ENCODE measurements at regions not wholly inside any gene's neighbourhood (a gene's known extent, or its start where the extent isn't known, plus 50 kb on each side); places are given as distances from the start of the nearest gene placed in this dataset.

DNA sequence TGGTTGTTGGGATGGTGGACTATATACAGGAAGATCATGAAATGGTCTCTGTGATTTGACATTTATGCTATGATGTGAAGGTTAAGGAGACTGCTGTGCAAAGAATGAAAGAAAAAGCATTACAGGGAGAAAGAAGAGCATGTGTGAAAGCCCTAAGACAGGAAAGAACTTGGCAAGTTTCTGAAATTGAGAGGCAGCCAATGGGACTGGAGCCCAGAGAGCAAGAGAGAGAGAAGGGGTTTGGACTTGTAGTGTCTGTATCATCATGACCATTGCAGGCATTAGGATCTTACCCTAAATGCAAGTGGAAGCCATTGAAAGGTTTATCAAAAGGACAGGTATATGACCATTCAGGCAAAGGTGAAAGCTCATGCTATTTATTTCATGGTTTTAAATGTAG, 147.1 kb downstream of the NAA11 start:
- TF ChIP-seq POLR2A (IDR thresholded peaks at IDR 0.05; ENCODE audit: low read depth, low read length): no peak
- no peak for TF ChIP-seq POLR2AphosphoS5 (IDR thresholded peaks at IDR 0.05; ENCODE audit: low read depth, low read length)
- no peak for TF ChIP-seq TAF1 (IDR thresholded peaks at IDR 0.05; ENCODE audit: borderline replicate concordance, low read depth, low read length)
